Stimulated activated effector memory CD8-positive, alpha-beta T cell treated with anti-CD3 and anti-CD28 coated beads, Interleukin-12 subunit alpha, Interleukin-12 subunit beta, amount 100 ng/mL, for 72 hours (primary cell): ENCODE measurements at regions not wholly inside any gene's neighbourhood (a gene's known extent, or its start where the extent isn't known, plus 50 kb on each side); places are given as distances from the start of the nearest gene placed in this dataset.
"Not testable (repeated sequence)": the region's sequence is repeated elsewhere in the genome, so short reads cannot be mapped to it uniquely, and the experiment has no call there.

Experiments
- ATAC-seq: fragments of 150-1000 bp; cut with Tn5 transposase; 2 replicates; pipeline ENCODE4 v1.10.0; 2021
- DNase-seq, 2 donors: peaks; one replicate each; pipeline ENCODE4 v3.0.0; 2021 to 2022; ENCODE audit warnings: low spot score in 2 of 2
- H3K27ac Mint-ChIP-seq: one replicate; pipeline ENCODE4 v1.8.0; 2022; ENCODE audit warnings: mild to moderate bottlenecking, mixed read lengths
- H3K36me3 Mint-ChIP-seq: one replicate; pipeline ENCODE4 v1.8.0; 2022; ENCODE audit warnings: mild to moderate bottlenecking, mixed read lengths
- H3K4me1 Mint-ChIP-seq: one replicate; pipeline ENCODE4 v1.8.0; 2022; ENCODE audit warnings: mixed read lengths
- H3K4me3 Mint-ChIP-seq: one replicate; pipeline ENCODE4 v1.8.0; 2022; ENCODE audit warnings: mild to moderate bottlenecking, mixed read lengths
- H3K9me3 Mint-ChIP-seq: one replicate; pipeline ENCODE4 v1.8.0; 2022; ENCODE audit warnings: mixed read lengths

GRCh38 chr5:125659316-125660023 lies 763.7 kb upstream of the GRAMD2B start:
- DNase-seq (no peak), ATAC-seq (no peak)
- H3K4me1 Mint-ChIP-seq, result no peaks in the 10 kb centered on the region
- H3K4me3 Mint-ChIP-seq, result no peak overlapping the region
- no peaks in the 10 kb centered on the region for H3K36me3 Mint-ChIP-seq
- H3K9me3 Mint-ChIP-seq, result peaks cover 6% of the 10 kb centered on the region
- no peak overlapping the region for H3K27ac Mint-ChIP-seq

GRCh38 chr5:125660231-125660895 lies 762.8 kb upstream of the GRAMD2B start:
- H3K9me3 Mint-ChIP-seq, result peaks cover 6% of the 10 kb centered on the region
- H3K27ac Mint-ChIP-seq, result no peak overlapping the region
- no peaks in the 10 kb centered on the region for H3K4me1 Mint-ChIP-seq
- no peak overlapping the region for H3K4me3 Mint-ChIP-seq
- no peaks in the 10 kb centered on the region for H3K36me3 Mint-ChIP-seq
- DNase-seq, result no peak
- ATAC-seq, result no peak

GRCh38 chr5:125661584-125661983 lies 761.6 kb upstream of the GRAMD2B start:
- Mint-ChIP-seq H3K4me3 (no peak overlapping the region), H3K4me1 (no peaks in the 10 kb centered on the region), H3K36me3 (no peaks in the 10 kb centered on the region), H3K27ac (no peak overlapping the region), H3K9me3 (peaks cover 12% of the 10 kb centered on the region)
- ATAC-seq (no peak), DNase-seq (no peak)

DNA sequence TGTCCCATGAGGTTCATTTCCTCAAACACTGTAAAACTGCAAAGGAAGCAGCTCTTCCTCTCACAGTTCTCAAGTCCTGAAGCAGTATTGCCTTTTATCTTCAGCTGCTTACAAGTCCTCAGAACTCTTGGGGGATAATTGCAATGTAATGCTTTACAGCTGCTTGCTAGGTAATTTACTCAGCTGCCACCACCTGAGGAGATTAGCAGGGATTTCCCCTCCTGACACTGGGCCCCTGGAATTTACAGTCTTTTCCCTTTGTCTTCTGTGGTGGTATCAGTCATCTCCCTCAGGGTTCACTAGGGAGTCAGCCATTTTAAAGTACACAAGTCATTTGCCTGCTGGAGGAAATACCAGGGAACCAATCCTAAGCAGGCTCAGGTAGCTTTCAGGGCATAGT lies 754.3 kb upstream of the GRAMD2B start:
- H3K4me1 Mint-ChIP-seq, result no peaks in the 10 kb centered on the region
- ATAC-seq (no peak), DNase-seq (no peak)
- peaks cover 18% of the 10 kb centered on the region for H3K9me3 Mint-ChIP-seq
- no peak overlapping the region for H3K4me3 Mint-ChIP-seq
- no peaks in the 10 kb centered on the region for H3K36me3 Mint-ChIP-seq
- no peak overlapping the region for H3K27ac Mint-ChIP-seq

DNA sequence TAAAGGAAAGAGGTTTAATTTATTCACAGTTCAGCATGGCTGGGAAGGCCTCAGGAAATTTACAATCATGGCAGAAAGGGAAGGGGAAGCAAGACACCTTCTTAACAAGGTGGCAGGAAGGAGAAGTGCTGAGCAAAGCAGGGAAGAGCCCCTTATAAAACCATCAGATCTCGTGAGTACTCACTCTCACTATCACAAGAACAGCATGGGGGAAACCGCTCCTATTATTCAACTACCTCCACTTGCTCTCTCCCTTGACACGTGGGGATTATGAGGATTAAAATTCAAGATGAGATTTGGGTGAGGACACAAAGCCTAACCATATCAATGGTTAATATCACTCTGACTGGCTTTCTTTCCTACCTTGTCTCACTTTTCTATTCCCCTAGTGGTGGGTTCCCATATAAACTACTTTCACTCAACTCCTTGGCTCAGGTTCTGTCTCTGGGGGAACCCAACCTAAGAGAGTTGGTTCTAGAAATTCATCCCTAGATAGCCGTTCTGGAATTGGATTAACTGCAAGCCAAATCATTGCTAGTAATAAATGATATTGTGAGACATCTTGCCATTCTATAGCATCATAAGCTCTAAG lies 749.8 kb upstream of the GRAMD2B start:
- no peak for DNase-seq
- Mint-ChIP-seq H3K36me3 (no peaks in the 10 kb centered on the region), H3K4me1 (no peaks in the 10 kb centered on the region), H3K4me3 (no peak overlapping the region), H3K9me3 (peaks cover 10% of the 10 kb centered on the region), H3K27ac (no peak overlapping the region)
- ATAC-seq, result no peak

GRCh38 chr5:125679522-125679921 lies 743.7 kb upstream of the GRAMD2B start:
- Mint-ChIP-seq H3K9me3 (peaks cover 11% of the 10 kb centered on the region), H3K36me3 (no peaks in the 10 kb centered on the region), H3K27ac (no peak overlapping the region), H3K4me3 (no peak overlapping the region), H3K4me1 (no peaks in the 10 kb centered on the region)
- ATAC-seq (no peak), DNase-seq (no peak)

DNA sequence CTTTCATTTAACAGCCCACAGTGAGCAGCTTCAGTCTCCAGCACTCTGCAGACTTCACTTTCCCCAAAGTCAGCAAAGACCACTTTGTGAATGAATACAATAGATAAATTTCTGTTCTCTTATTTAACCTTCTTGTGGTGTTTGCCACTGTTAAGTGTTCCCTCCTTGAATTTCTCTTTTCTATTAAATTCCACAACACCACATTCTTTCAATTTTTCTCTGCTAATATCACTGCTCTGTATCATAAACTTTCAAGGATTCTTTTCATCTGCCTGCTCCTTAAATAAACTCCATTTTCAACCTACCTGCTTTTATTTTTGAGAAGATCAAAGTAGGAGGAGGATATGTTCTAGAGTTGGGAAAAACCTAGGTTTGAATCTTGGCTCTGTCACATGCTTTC lies 739.5 kb upstream of the GRAMD2B start:
- DNase-seq, result no peak
- peaks cover 12% of the 10 kb centered on the region for H3K9me3 Mint-ChIP-seq
- H3K4me3 Mint-ChIP-seq, result no peak overlapping the region
- H3K27ac Mint-ChIP-seq, result no peak overlapping the region
- ATAC-seq, result no peak
- H3K4me1 Mint-ChIP-seq, result no peaks in the 10 kb centered on the region
- no peaks in the 10 kb centered on the region for H3K36me3 Mint-ChIP-seq

DNA sequence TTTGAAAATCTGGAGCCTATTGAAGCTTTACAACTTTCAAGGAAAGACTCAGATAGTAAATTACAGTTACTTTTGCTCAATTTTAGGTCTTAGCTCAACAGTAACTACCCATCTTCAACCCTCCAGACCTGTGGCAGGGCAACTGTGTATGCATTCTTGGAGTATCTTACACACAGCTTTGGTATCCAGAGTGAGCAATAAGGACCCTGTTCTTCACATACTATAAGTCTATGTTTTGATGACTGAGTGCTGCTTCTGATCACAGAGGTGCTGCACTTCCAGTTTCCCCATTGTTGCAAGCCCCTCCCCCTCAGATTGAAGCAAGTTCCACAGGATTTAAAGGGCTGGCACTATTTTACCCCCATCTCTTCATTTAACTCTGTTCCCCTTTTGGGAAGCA lies 737.4 kb upstream of the GRAMD2B start:
- DNase-seq (no peak), ATAC-seq (no peak)
- peaks cover 16% of the 10 kb centered on the region for H3K9me3 Mint-ChIP-seq
- H3K36me3 Mint-ChIP-seq, result no peaks in the 10 kb centered on the region
- H3K4me3 Mint-ChIP-seq, result no peak overlapping the region
- H3K4me1 Mint-ChIP-seq, result no peaks in the 10 kb centered on the region
- no peak overlapping the region for H3K27ac Mint-ChIP-seq

GRCh38 chr5:125691738-125692530 lies 731.3 kb upstream of the GRAMD2B start:
- H3K4me1 Mint-ChIP-seq, H3K36me3 Mint-ChIP-seq, H3K4me3 Mint-ChIP-seq, DNase-seq, ATAC-seq, H3K27ac Mint-ChIP-seq: not testable (repeated sequence)
- H3K9me3 Mint-ChIP-seq, result peaks cover 19% of the 10 kb centered on the region

GRCh38 chr5:125695996-125696655 lies 727.1 kb upstream of the GRAMD2B start:
- DNase-seq, result no peak
- Mint-ChIP-seq H3K9me3 (peaks cover 20% of the 10 kb centered on the region), H3K36me3 (no peaks in the 10 kb centered on the region), H3K4me3 (no peak overlapping the region), H3K27ac (no peak overlapping the region), H3K4me1 (no peaks in the 10 kb centered on the region)
- ATAC-seq, result no peak

DNA sequence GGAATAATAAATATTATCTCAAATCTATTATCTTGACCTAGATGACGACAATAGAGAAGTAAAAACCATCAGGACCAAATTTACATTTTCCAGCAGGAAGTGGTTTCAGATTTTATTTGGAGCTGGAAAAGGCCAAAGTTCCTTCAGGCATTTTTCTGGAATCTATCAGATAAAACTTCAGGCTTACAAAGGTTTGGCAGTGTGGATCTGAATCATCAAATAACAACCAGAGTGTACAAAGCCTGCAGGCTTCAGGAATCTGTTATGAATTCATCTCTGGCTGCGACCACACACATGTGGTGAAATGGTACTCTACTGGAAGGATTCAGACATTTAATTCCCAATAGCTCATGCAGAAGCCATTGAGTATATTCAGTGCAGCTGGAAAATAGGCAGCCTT lies 726.4 kb upstream of the GRAMD2B start:
- Mint-ChIP-seq H3K36me3 (no peaks in the 10 kb centered on the region), H3K27ac (no peak overlapping the region), H3K4me3 (no peak overlapping the region), H3K4me1 (no peaks in the 10 kb centered on the region), H3K9me3 (peaks cover 17% of the 10 kb centered on the region)
- no peak for ATAC-seq
- no peak for DNase-seq

GRCh38 chr5:125698420-125698819 lies 724.8 kb upstream of the GRAMD2B start:
- H3K4me1 Mint-ChIP-seq, result no peaks in the 10 kb centered on the region
- H3K27ac Mint-ChIP-seq, result no peak overlapping the region
- peaks cover 18% of the 10 kb centered on the region for H3K9me3 Mint-ChIP-seq
- ATAC-seq, result no peak
- DNase-seq, result no peak
- no peaks in the 10 kb centered on the region for H3K36me3 Mint-ChIP-seq
- no peak overlapping the region for H3K4me3 Mint-ChIP-seq

DNA sequence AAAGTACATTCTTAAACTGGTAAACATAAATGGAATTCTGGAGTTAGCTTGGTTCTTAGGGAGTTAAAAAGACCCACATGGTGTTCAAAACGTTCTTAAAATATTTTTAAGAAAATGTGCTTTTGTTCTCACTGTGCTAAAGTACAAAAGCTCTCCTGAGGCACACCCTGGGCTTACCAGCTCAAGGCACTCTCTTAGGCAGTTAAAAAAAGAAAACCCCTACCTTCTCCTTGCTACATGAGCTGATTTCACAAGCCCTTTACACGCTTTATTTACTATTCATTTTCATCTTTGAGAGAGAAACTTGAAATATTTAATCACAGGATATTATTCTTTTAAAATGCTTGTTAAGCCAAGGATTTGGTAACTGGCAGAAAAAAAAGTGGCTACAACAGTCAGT lies 723.3 kb upstream of the GRAMD2B start:
- ATAC-seq (no peak), DNase-seq (no peak)
- Mint-ChIP-seq H3K36me3 (no peaks in the 10 kb centered on the region), H3K4me3 (no peak overlapping the region), H3K27ac (no peak overlapping the region), H3K4me1 (no peaks in the 10 kb centered on the region), H3K9me3 (peaks cover 24% of the 10 kb centered on the region)

- Mint-ChIP-seq H3K27ac (no peak overlapping the region), H3K4me3 (no peak overlapping the region), H3K9me3 (peaks cover 22% of the 10 kb centered on the region), H3K36me3 (no peaks in the 10 kb centered on the region), H3K4me1 (no peaks in the 10 kb centered on the region)
- DNase-seq (no peak), ATAC-seq (no peak)
Measured at GRCh38 chr5:125700380-125700861, 722.8 kb upstream of the GRAMD2B start.

DNA sequence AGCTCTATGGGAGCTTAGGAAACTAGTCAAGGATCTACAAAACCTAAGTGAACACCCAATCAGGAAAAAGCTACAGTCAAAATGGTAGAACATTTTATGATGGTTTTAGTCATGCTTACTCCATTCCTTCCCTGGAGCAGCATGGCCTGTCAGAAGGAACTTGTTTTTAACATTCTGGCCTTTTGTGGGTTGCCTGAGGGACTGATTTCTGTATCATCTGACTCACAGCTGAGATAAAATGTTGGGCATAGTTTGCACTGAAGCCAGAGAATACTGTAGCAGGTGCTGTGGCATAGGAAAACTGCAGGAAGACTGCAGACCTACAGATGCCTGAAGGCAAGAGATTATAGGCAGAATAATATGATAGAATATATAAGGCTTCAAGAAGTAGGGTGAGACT lies 719.6 kb upstream of the GRAMD2B start:
- no peak for DNase-seq
- no peak for ATAC-seq
- H3K4me1 Mint-ChIP-seq, result no peaks in the 10 kb centered on the region
- H3K4me3 Mint-ChIP-seq, result no peak overlapping the region
- no peak overlapping the region for H3K27ac Mint-ChIP-seq
- H3K9me3 Mint-ChIP-seq, result peaks cover 13% of the 10 kb centered on the region
- no peaks in the 10 kb centered on the region for H3K36me3 Mint-ChIP-seq
